Stimulated activated effector memory CD8-positive, alpha-beta T cell treated with anti-CD3 and anti-CD28 coated beads, Interleukin-12 subunit alpha, Interleukin-12 subunit beta, amount 100 ng/mL, for 72 hours (primary cell): ENCODE measurements at regions not wholly inside any gene's neighbourhood (a gene's known extent, or its start where the extent isn't known, plus 50 kb on each side); places are given as distances from the start of the nearest gene placed in this dataset.
"Not testable (repeated sequence)": the region's sequence is repeated elsewhere in the genome, so short reads cannot be mapped to it uniquely, and the experiment has no call there.

Experiments
- ATAC-seq: fragments of 150-1000 bp; cut with Tn5 transposase; 2 replicates; pipeline ENCODE4 v1.10.0; 2021
- DNase-seq, 2 donors: peaks; one replicate each; pipeline ENCODE4 v3.0.0; 2021 to 2022; ENCODE audit warnings: low spot score in 2 of 2
- H3K27ac Mint-ChIP-seq: one replicate; pipeline ENCODE4 v1.8.0; 2022; ENCODE audit warnings: mild to moderate bottlenecking, mixed read lengths
- H3K36me3 Mint-ChIP-seq: one replicate; pipeline ENCODE4 v1.8.0; 2022; ENCODE audit warnings: mild to moderate bottlenecking, mixed read lengths
- H3K4me1 Mint-ChIP-seq: one replicate; pipeline ENCODE4 v1.8.0; 2022; ENCODE audit warnings: mixed read lengths
- H3K4me3 Mint-ChIP-seq: one replicate; pipeline ENCODE4 v1.8.0; 2022; ENCODE audit warnings: mild to moderate bottlenecking, mixed read lengths
- H3K9me3 Mint-ChIP-seq: one replicate; pipeline ENCODE4 v1.8.0; 2022; ENCODE audit warnings: mixed read lengths

- Mint-ChIP-seq H3K27ac (no peak overlapping the region), H3K9me3 (peaks cover 6% of the 10 kb centered on the region), H3K4me3 (no peak overlapping the region), H3K36me3 (no peaks in the 10 kb centered on the region), H3K4me1 (no peaks in the 10 kb centered on the region)
- DNase-seq (no peak), ATAC-seq (no peak)
Measured at GRCh38 chr2:166831930-166832329, 56.4 kb upstream of the XIRP2 start.

- DNase-seq = no peak
- ATAC-seq = no peak
- no peak overlapping the region for H3K4me3 Mint-ChIP-seq
- H3K9me3 Mint-ChIP-seq = no peaks in the 10 kb centered on the region
- H3K27ac Mint-ChIP-seq = no peak overlapping the region
- no peaks in the 10 kb centered on the region for H3K4me1 Mint-ChIP-seq
- no peaks in the 10 kb centered on the region for H3K36me3 Mint-ChIP-seq
Measured at GRCh38 chr2:166825914-166826313, 62.4 kb upstream of the XIRP2 start.

GRCh38 chr2:166814335-166814734 lies 73.9 kb upstream of the XIRP2 start:
- no peak overlapping the region for H3K27ac Mint-ChIP-seq
- H3K36me3 Mint-ChIP-seq = no peaks in the 10 kb centered on the region
- no peak overlapping the region for H3K4me3 Mint-ChIP-seq
- ATAC-seq (no peak), DNase-seq (no peak)
- H3K4me1 Mint-ChIP-seq = no peaks in the 10 kb centered on the region
- peaks cover 10% of the 10 kb centered on the region for H3K9me3 Mint-ChIP-seq

GRCh38 chr2:166812166-166812891 lies 76.0 kb upstream of the XIRP2 start:
- no peaks in the 10 kb centered on the region for H3K4me1 Mint-ChIP-seq

GRCh38 chr2:166805753-166806152 lies 82.5 kb upstream of the XIRP2 start:
- Mint-ChIP-seq H3K27ac (no peak overlapping the region), H3K4me1 (no peaks in the 10 kb centered on the region), H3K4me3 (no peak overlapping the region), H3K9me3 (peaks cover 19% of the 10 kb centered on the region), H3K36me3 (no peaks in the 10 kb centered on the region)
- DNase-seq (no peak), ATAC-seq (no peak)

More at GRCh38 chr2:166812166-166812891, 76.0 kb upstream of the XIRP2 start:
- Mint-ChIP-seq H3K36me3 (no peaks in the 10 kb centered on the region), H3K4me3 (no peak overlapping the region), H3K9me3 (peaks cover 18% of the 10 kb centered on the region), H3K27ac (no peak overlapping the region)
- ATAC-seq (no peak), DNase-seq (no peak)

GRCh38 chr2:166803373-166804000 lies 84.8 kb upstream of the XIRP2 start:
- H3K4me3 Mint-ChIP-seq = no peak overlapping the region
- ATAC-seq (no peak), DNase-seq (no peak)
- H3K36me3 Mint-ChIP-seq = no peaks in the 10 kb centered on the region
- H3K9me3 Mint-ChIP-seq = peaks cover 10% of the 10 kb centered on the region
- H3K4me1 Mint-ChIP-seq = no peaks in the 10 kb centered on the region
- no peak overlapping the region for H3K27ac Mint-ChIP-seq

GRCh38 chr2:166802475-166802874 lies 85.8 kb upstream of the XIRP2 start:
- H3K4me1 Mint-ChIP-seq = no peaks in the 10 kb centered on the region
- no peak for ATAC-seq
- H3K27ac Mint-ChIP-seq = no peak overlapping the region
- H3K9me3 Mint-ChIP-seq = peaks cover 8% of the 10 kb centered on the region
- no peaks in the 10 kb centered on the region for H3K36me3 Mint-ChIP-seq
- H3K4me3 Mint-ChIP-seq = no peak overlapping the region
- no peak for DNase-seq

- Mint-ChIP-seq H3K9me3 (peaks cover 20% of the 10 kb centered on the region), H3K4me3 (no peak overlapping the region), H3K4me1 (no peaks in the 10 kb centered on the region), H3K27ac (no peak overlapping the region), H3K36me3 (no peaks in the 10 kb centered on the region)
- no peak for DNase-seq
- no peak for ATAC-seq
Measured at GRCh38 chr2:166792808-166793207, 95.5 kb upstream of the XIRP2 start.

GRCh38 chr2:166786707-166787106 lies 101.6 kb upstream of the XIRP2 start:
- DNase-seq = no peak
- Mint-ChIP-seq H3K4me1 (no peaks in the 10 kb centered on the region), H3K4me3 (no peak overlapping the region), H3K27ac (no peak overlapping the region), H3K36me3 (no peaks in the 10 kb centered on the region), H3K9me3 (peaks cover 29% of the 10 kb centered on the region)
- no peak for ATAC-seq

- Mint-ChIP-seq H3K4me3 (no peak overlapping the region), H3K27ac (no peak overlapping the region), H3K9me3 (peaks cover 23% of the 10 kb centered on the region), H3K36me3 (no peaks in the 10 kb centered on the region), H3K4me1 (no peaks in the 10 kb centered on the region)
- ATAC-seq (no peak), DNase-seq (no peak)
Measured at GRCh38 chr2:166784296-166784946, 103.9 kb upstream of the XIRP2 start.

- H3K4me1 Mint-ChIP-seq = no peaks in the 10 kb centered on the region
- H3K4me3 Mint-ChIP-seq = no peak overlapping the region
- H3K36me3 Mint-ChIP-seq = no peaks in the 10 kb centered on the region
- no peak for DNase-seq
- peaks cover 10% of the 10 kb centered on the region for H3K9me3 Mint-ChIP-seq
- no peak for ATAC-seq
- H3K27ac Mint-ChIP-seq = no peak overlapping the region
Measured at GRCh38 chr2:166775176-166775575, 113.1 kb upstream of the XIRP2 start.

- Mint-ChIP-seq H3K4me3 (no peak overlapping the region), H3K9me3 (peaks cover 13% of the 10 kb centered on the region), H3K4me1 (no peaks in the 10 kb centered on the region), H3K27ac (no peak overlapping the region), H3K36me3 (no peaks in the 10 kb centered on the region)
- no peak for DNase-seq
- no peak for ATAC-seq
Measured at GRCh38 chr2:166773308-166773949, 114.9 kb upstream of the XIRP2 start.

- ATAC-seq (no peak), DNase-seq (no peak)
- peaks cover 24% of the 10 kb centered on the region for H3K9me3 Mint-ChIP-seq
- H3K36me3 Mint-ChIP-seq = no peaks in the 10 kb centered on the region
- no peak overlapping the region for H3K27ac Mint-ChIP-seq
- no peaks in the 10 kb centered on the region for H3K4me1 Mint-ChIP-seq
- H3K4me3 Mint-ChIP-seq = no peak overlapping the region
Measured at GRCh38 chr2:166768393-166769123, 119.7 kb upstream of the XIRP2 start.

- not testable (repeated sequence) for H3K4me3 Mint-ChIP-seq, H3K36me3 Mint-ChIP-seq
Measured at GRCh38 chr2:166766769-166767322, 121.4 kb upstream of the XIRP2 start.

GRCh38 chr2:166766220-166766619 lies 122.1 kb upstream of the XIRP2 start:
- Mint-ChIP-seq H3K27ac (no peak overlapping the region), H3K9me3 (peaks cover 20% of the 10 kb centered on the region), H3K4me3 (no peak overlapping the region), H3K36me3 (no peaks in the 10 kb centered on the region), H3K4me1 (no peaks in the 10 kb centered on the region)
- DNase-seq = no peak
- no peak for ATAC-seq

More at GRCh38 chr2:166766769-166767322, 121.4 kb upstream of the XIRP2 start:
- not testable (repeated sequence) for DNase-seq, ATAC-seq, H3K4me1 Mint-ChIP-seq, H3K27ac Mint-ChIP-seq
- H3K9me3 Mint-ChIP-seq = peaks cover 21% of the 10 kb centered on the region
